ENCODE measurements at regions not wholly inside any gene's neighbourhood (a gene's known extent, or its start where the extent isn't known, plus 50 kb on each side); places are given as distances from the start of the nearest gene placed in this dataset.

GRCh38 chr2:150020221-150020620 lies 432.6 kb upstream of the MMADHC start:
- Histone ChIP-seq H3K9ac (ENCODE audit: low read depth, low read length, poor library complexity, severe bottlenecking) (no peak overlapping the region), H3K4me2 (ENCODE audit: low read depth, low read length, poor library complexity, severe bottlenecking) (no peak overlapping the region)
- TF ChIP-seq EZH2phosphoT487 (IDR thresholded peaks at IDR 0.05; ENCODE audit: borderline replicate concordance) = no peak
- no peak for TF ChIP-seq CTCF (conservative IDR thresholded peaks at IDR 0.05; ENCODE audit: low read length)

GRCh38 chr2:150019063-150019462 lies 431.5 kb upstream of the MMADHC start:
- H4K20me1 ChIP-seq (ENCODE audit: insufficient read depth, low read length, poor library complexity, severe bottlenecking) = no peaks in the 10 kb centered on the region
- no peak overlapping the region for H3K9ac ChIP-seq (ENCODE audit: low read depth, low read length, poor library complexity, severe bottlenecking)
- H3K79me2 ChIP-seq (ENCODE audit: insufficient read depth, low read length) = no peaks in the 10 kb centered on the region
- no peaks in the 10 kb centered on the region for H3K4me1 ChIP-seq (ENCODE audit: insufficient read depth, low read length, poor library complexity, severe bottlenecking)
- H2AFZ ChIP-seq (ENCODE audit: low read length) = no peak overlapping the region
- no peak overlapping the region for H3K4me3 ChIP-seq (ENCODE audit: low read length, poor library complexity, severe bottlenecking)
- no peaks in the 10 kb centered on the region; the same call in 1 of the 2 replicates for H3F3A ChIP-seq (ENCODE audit: low read depth)
- H3K36me3 ChIP-seq (ENCODE audit: insufficient read depth, low read length) = no peaks in the 10 kb centered on the region
- no peaks in the 10 kb centered on the region for H3K9me3 ChIP-seq (ENCODE audit: insufficient read depth, low read depth, low read length)
- no peak for TF ChIP-seq EZH2phosphoT487 (IDR thresholded peaks at IDR 0.05; ENCODE audit: borderline replicate concordance)
- no peak for TF ChIP-seq CTCF (conservative IDR thresholded peaks at IDR 0.05; ENCODE audit: low read length)
- H3K27me3 ChIP-seq (ENCODE audit: insufficient read depth, low read length, poor library complexity, severe bottlenecking) = no peaks in the 10 kb centered on the region
- H3K4me2 ChIP-seq (ENCODE audit: low read depth, low read length, poor library complexity, severe bottlenecking) = no peak overlapping the region
- H3K9me2 ChIP-seq (replicated peaks; ENCODE audit: low read depth, low read length) = no peaks in the 10 kb centered on the region

More at GRCh38 chr2:150020221-150020620, 432.6 kb upstream of the MMADHC start:
- no peaks in the 10 kb centered on the region for H3K79me2 ChIP-seq (ENCODE audit: insufficient read depth, low read length)
- H3K9me2 ChIP-seq (replicated peaks; ENCODE audit: low read depth, low read length) = no peaks in the 10 kb centered on the region
- no peaks in the 10 kb centered on the region for H4K20me1 ChIP-seq (ENCODE audit: insufficient read depth, low read length, poor library complexity, severe bottlenecking)
- H3K36me3 ChIP-seq (ENCODE audit: insufficient read depth, low read length) = no peaks in the 10 kb centered on the region
- H3K27me3 ChIP-seq (ENCODE audit: insufficient read depth, low read length, poor library complexity, severe bottlenecking) = no peaks in the 10 kb centered on the region
- H3K9me3 ChIP-seq (ENCODE audit: insufficient read depth, low read depth, low read length) = no peaks in the 10 kb centered on the region
- H2AFZ ChIP-seq (ENCODE audit: low read length) = no peak overlapping the region
- H3K4me3 ChIP-seq (ENCODE audit: low read length, poor library complexity, severe bottlenecking) = no peak overlapping the region
- H3F3A ChIP-seq (ENCODE audit: low read depth) = no peaks in the 10 kb centered on the region; the same call in 1 of the 2 replicates
- no peaks in the 10 kb centered on the region for H3K4me1 ChIP-seq (ENCODE audit: insufficient read depth, low read length, poor library complexity, severe bottlenecking)

- no peaks in the 10 kb centered on the region for H4K20me1 ChIP-seq (ENCODE audit: insufficient read depth, low read length, poor library complexity, severe bottlenecking)
- H3K4me1 ChIP-seq (ENCODE audit: insufficient read depth, low read length, poor library complexity, severe bottlenecking) = no peaks in the 10 kb centered on the region
- H3K9me2 ChIP-seq (replicated peaks; ENCODE audit: low read depth, low read length) = no peaks in the 10 kb centered on the region; the same call in 1 of the 2 replicates
- no peaks in the 10 kb centered on the region for H3F3A ChIP-seq (ENCODE audit: low read depth)
- H2AFZ ChIP-seq (ENCODE audit: low read length) = no peak overlapping the region
- H3K79me2 ChIP-seq (ENCODE audit: insufficient read depth, low read length) = no peaks in the 10 kb centered on the region
- H3K36me3 ChIP-seq (ENCODE audit: insufficient read depth, low read length) = no peaks in the 10 kb centered on the region
- TF ChIP-seq CTCF (conservative IDR thresholded peaks at IDR 0.05; ENCODE audit: low read length) = no peak
- H3K4me2 ChIP-seq (ENCODE audit: low read depth, low read length, poor library complexity, severe bottlenecking) = no peak overlapping the region
- H3K4me3 ChIP-seq (ENCODE audit: low read length, poor library complexity, severe bottlenecking) = no peak overlapping the region
- no peaks in the 10 kb centered on the region for H3K9me3 ChIP-seq (ENCODE audit: insufficient read depth, low read depth, low read length)
- H3K27me3 ChIP-seq (ENCODE audit: insufficient read depth, low read length, poor library complexity, severe bottlenecking) = no peaks in the 10 kb centered on the region
- H3K9ac ChIP-seq (ENCODE audit: low read depth, low read length, poor library complexity, severe bottlenecking) = no peak overlapping the region
These were observed 425.4 kb upstream of the MMADHC start for GRCh38 chr2:150012986-150013385.

Measured in Loucy (cell line).